GM23248 (cell line): ENCODE measurements at regions not wholly inside any gene's neighbourhood (a gene's known extent, or its start where the extent isn't known, plus 50 kb on each side); places are given as distances from the start of the nearest gene placed in this dataset.

Source experiments
- EZH2 ChIP-seq: fragments of 200-600 bp; sonication (generic); IDR thresholded peaks from 2 replicates; pipeline ENCODE4 v1.6.1; 2018; ENCODE audit warnings: antibody characterized with exemption, mild to moderate bottlenecking; ENCODE audit not compliant: insufficient read depth, poor library complexity, severe bottlenecking
- EZH2phosphoT487 ChIP-seq: fragments of 200-600 bp; sonication (generic); IDR thresholded peaks from 2 replicates; pipeline ENCODE4 v1.6.1; 2018; ENCODE audit warnings: antibody characterized with exemption, moderate library complexity, mild to moderate bottlenecking, low read depth; ENCODE audit not compliant: insufficient read depth

DNA sequence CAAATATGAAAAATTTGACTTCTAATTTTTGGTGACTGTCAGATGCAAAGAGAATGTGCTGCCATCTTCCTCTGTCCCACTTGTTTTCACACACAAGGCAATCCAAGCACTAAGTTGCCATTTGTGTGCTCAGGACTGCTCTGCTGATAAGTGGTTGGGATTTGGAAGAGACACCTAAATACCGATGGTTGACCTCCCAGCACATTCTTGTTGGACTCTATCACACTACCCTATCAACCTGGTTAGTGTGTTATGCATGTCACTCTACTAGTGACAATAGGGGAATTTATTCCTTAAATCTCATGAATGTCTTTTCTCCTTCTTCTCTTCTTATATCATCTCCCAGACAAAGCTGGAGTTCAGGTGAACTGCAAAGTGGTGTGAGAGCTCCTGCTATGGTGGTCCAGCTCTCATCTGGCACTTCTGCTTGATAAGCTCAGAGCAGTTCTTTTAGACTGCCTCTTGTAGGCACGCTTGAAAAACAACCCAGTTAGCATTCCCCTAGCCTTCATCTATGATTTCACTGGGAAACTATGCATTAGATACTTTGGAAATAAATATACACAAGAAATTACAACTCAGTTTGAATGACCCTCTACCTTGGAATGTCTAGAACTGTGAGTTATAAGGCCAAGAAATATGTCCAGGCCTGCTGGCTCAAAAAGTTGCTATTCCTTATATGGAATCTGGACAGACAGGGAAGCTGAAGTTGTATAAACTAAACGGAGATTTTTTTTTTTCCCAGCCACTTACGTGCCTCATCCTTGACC lies 404.8 kb downstream of the MEIS1 start:
- TF ChIP-seq EZH2 (no peak), EZH2phosphoT487 (no peak)
